Mucosa of descending colon (tissue), 3 donors: ENCODE measurements at regions not wholly inside any gene's neighbourhood (a gene's known extent, or its start where the extent isn't known, plus 50 kb on each side); places are given as distances from the start of the nearest gene placed in this dataset.

Source experiments
- ATAC-seq: fragments of 200-7000 bp; cut with Tn5 transposase; one replicate; pipeline ENCODE4 v1.9.1; 2020; ENCODE audit warnings: mild to moderate bottlenecking, moderate library complexity
- DNase-seq, 3 donors: peaks; one replicate each; pipeline ENCODE4 v3.0.0-alpha.2; 2020
- H3K36me3 ChIP-seq: fragments of 200-600 bp; one replicate; pipeline ENCODE4 v1.8.0; 2021; ENCODE audit warnings: low read depth, mild to moderate bottlenecking
- H3K4me1 ChIP-seq: fragments of 200-600 bp; one replicate; pipeline ENCODE4 v1.8.0; 2021; ENCODE audit warnings: low read depth, mild to moderate bottlenecking
- H3K4me3 ChIP-seq: fragments of 200-600 bp; one replicate; pipeline ENCODE4 v1.8.0; 2021; ENCODE audit warnings: mild to moderate bottlenecking
- H3K9me3 ChIP-seq: fragments of 200-600 bp; one replicate; pipeline ENCODE4 v1.8.0; 2021; ENCODE audit warnings: mild to moderate bottlenecking
- intact Hi-C, 2 donors: fragments of 100-400 bp; cut with DNase I in 1 of 2; cut with micrococcal nuclease in 1 of 2; formaldehyde crosslinking; loops; one replicate each; pipeline versions ENCODE4 v1.11.0 to v1.11.1; 2022; cut with DNase I, micrococcal nuclease
- TF ChIP-seq, protein P1 (sequence below): fragments of 200-600 bp; IDR thresholded peaks from one replicate; pipeline ENCODE4 v1.8.0; 2022; ENCODE audit warnings: antibody characterized with exemption, mild to moderate bottlenecking
- donor health status: DM: no; HTN: no; CAD: no; lungs with moderate emphysema.
- donor health status: DM: no; HTN: no; CAD: no.
- donor health status: DM: no; HTN: yes; CAD: no.

DNA sequence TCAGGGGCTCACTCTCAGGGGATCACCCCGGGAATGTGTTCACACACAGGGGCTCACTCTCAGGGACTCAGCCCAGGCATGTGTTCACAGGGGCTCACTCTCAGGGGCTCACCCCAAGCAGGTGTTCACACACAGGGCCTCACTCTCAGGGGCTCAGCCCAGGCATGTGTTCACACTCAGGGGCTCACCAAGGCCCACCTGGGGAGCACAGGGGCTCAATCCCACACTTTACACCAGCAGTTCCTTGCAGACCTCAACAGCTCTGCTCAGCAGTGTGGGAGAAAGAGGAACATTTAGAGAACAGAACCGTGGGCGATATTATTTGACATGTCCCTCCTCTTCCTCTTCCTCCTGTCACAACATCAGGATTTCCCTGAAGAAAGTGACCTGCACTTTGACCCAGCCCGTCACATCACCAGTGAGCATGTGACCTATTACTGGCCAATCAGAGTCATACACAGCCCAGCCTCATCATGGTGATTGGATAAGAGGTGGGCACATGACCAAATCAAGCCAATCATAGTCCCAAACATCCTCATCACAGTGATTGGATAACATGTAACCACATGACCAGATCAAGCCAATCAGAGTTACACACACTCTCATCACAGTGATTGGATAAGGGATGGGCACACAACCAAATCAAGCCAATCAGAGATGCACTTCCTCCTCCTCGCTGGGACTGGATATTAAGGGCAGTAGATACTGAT, 359.4 kb upstream of the SFSWAP start:
- ATAC-seq (no peak), DNase-seq (no peak)
- H3K9me3 ChIP-seq: no peaks in the 10 kb centered on the region
- TF ChIP-seq, protein P1, sequence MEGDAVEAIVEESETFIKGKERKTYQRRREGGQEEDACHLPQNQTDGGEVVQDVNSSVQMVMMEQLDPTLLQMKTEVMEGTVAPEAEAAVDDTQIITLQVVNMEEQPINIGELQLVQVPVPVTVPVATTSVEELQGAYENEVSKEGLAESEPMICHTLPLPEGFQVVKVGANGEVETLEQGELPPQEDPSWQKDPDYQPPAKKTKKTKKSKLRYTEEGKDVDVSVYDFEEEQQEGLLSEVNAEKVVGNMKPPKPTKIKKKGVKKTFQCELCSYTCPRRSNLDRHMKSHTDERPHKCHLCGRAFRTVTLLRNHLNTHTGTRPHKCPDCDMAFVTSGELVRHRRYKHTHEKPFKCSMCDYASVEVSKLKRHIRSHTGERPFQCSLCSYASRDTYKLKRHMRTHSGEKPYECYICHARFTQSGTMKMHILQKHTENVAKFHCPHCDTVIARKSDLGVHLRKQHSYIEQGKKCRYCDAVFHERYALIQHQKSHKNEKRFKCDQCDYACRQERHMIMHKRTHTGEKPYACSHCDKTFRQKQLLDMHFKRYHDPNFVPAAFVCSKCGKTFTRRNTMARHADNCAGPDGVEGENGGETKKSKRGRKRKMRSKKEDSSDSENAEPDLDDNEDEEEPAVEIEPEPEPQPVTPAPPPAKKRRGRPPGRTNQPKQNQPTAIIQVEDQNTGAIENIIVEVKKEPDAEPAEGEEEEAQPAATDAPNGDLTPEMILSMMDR: no peak
- H3K36me3 ChIP-seq: no peaks in the 10 kb centered on the region
- no peak overlapping the region for H3K4me3 ChIP-seq
- no peaks in the 10 kb centered on the region for H3K4me1 ChIP-seq
- intact Hi-C loops: no loop called here

DNA sequence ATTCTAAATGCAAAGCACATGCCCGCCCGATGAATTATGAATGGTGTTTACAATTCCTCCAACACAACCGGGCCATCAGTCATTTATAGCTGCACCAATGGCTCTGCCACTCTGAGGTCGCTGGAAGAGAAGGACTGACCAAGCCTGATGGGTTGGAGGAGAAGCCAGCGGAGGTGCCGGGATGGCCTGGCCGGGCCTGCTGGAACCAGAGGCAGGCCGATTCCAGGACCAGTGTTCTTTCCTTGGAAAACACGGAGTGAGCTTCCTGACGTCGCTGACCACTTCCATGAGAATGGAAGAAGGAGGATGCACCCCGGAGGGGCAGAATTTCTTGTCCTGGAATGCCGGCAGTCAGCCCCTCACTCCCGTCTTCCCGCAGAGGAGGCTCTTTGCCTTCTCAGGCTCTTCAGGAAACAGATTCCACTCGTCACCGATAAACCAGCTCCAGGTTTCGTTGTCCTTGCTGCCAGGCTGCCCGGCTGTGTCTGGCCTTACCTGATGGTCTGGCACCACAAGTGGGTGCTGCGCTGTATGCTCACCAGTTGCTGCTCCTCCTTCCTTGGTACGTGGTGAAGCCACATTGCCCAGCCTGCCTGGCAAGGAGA, 358.5 kb upstream of the SFSWAP start:
- no peaks in the 10 kb centered on the region for H3K9me3 ChIP-seq

DNA sequence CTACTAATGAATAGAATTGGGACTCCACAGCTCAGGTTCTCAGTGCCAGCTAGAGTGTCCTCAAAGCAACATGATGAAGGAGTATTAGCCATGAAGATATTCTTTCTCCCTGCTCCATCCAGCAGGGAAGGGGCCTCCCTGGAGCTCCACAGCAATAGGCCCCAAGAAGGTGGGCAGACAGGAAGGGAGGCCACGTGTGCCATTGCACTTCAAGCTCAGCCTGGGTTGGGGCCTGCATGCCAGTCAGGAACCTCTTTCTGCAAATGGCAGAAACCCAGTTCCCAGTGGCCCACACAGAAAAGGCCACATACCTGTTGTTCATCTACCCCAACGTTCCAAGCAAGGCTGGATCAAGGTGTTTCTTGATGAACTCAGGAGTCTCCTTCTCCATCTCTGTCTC, 357.5 kb upstream of the SFSWAP start:
- H3K9me3 ChIP-seq: no peaks in the 10 kb centered on the region
- ATAC-seq: no peak
- TF ChIP-seq, protein P1: no peak
- no peak for DNase-seq
- H3K36me3 ChIP-seq: no peaks in the 10 kb centered on the region
- no peak overlapping the region for H3K4me3 ChIP-seq
- intact Hi-C loops: no loop called here
- H3K4me1 ChIP-seq: no peaks in the 10 kb centered on the region

More for the DNA sequence above, 358.5 kb upstream of the SFSWAP start:
- Histone ChIP-seq H3K4me3 (no peak overlapping the region), H3K36me3 (no peaks in the 10 kb centered on the region), H3K4me1 (no peaks in the 10 kb centered on the region)
- ATAC-seq (no peak), DNase-seq (no peak)
- TF ChIP-seq, protein P1: no peak
- intact Hi-C loops: no loop called here

DNA sequence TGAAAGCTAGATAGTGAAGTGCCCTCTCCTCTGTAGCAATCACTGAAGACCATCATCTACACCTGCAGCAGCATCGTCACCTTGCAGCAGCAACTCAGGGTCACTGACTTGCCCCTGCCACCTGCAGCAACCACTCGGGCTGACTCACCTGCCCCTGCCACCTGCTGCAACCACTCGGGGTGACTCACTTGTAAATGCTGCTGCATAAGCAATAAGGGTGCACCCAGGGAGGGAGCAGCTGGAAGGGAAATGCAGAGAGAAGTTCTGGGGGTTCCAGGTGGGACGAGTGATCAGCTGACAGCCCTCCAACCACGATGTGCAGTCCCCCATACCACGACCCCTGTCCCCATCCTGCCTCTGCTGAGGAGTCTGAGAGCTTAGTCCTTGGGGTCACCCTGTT, 357.1 kb upstream of the SFSWAP start:
- intact Hi-C loops: no loop called here

DNA sequence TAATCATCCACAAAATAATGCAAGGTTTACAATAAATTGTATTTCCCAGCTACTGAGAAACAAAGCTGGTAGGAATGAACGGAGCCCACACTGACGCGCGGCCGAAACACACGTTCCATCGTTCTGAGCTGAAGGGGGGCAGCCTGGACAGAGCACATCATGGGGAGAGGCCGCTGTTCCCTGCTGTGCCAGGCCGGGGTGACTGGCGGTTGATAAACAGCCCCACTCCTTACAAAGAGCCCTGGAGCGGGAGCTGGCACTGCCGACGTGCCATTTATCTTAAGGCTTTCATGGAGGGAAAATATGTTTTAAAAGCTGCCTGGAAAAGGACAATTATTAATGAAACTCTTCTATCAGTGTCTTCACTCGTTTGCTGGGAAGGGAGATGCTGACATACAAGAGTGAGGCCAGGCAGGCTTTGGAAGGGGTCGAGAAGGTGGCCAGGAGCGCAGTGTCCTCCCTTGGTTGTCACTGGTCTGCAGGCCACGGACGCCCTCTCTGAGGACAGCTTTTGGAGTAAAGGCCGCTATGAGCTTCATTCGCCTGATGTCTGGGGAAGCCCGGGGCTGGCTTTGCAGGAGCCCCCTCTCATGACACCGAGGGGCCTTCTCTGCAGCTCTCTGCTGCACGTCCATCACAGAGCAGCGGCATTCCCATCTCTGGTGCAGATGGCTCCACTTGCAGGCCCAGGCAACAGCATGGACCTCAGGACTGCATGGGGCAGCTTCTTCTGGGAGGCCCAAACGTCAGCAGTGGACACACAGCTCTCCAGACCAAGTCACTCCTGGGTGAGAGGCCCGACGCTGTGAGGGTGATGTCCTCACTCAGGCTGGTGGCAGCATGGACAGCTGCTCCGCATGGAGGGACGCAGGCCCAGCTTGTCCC, 355.3 kb upstream of the SFSWAP start:
- no peak for DNase-seq

More for the DNA sequence above, 357.1 kb upstream of the SFSWAP start:
- no peaks in the 10 kb centered on the region for H3K36me3 ChIP-seq
- TF ChIP-seq, protein P1: no peak
- ATAC-seq (no peak), DNase-seq (no peak)
- no peak overlapping the region for H3K4me3 ChIP-seq
- no peaks in the 10 kb centered on the region for H3K4me1 ChIP-seq
- no peaks in the 10 kb centered on the region for H3K9me3 ChIP-seq

More for the DNA sequence above, 355.3 kb upstream of the SFSWAP start:
- no peaks in the 10 kb centered on the region for H3K4me1 ChIP-seq
- intact Hi-C loops: no loop called here
- no peaks in the 10 kb centered on the region for H3K9me3 ChIP-seq
- no peaks in the 10 kb centered on the region for H3K36me3 ChIP-seq
- no peak for ATAC-seq
- H3K4me3 ChIP-seq: no peak overlapping the region
- TF ChIP-seq, protein P1: no peak
